Panc1 (cell line): ENCODE measurements at regions not wholly inside any gene's neighbourhood (a gene's known extent, or its start where the extent isn't known, plus 50 kb on each side); places are given as distances from the start of the nearest gene placed in this dataset.

Experiments
- ATAC-seq: fragments of 200-7000 bp; cut with Tn5 transposase; 2 replicates; pipeline ENCODE4 v1.9.1; 2020; ENCODE audit warnings: mild to moderate bottlenecking, moderate library complexity
- BruUV-seq: library from RNA; stranded (reverse); fragments of 400-500 nt; replicated peaks from 2 replicates; lab custom pipeline; 2021; lab: Mats Ljungman, UMichigan
- CTCF ChIA-PET: fragments of 300-600 bp; sonication (Branson Sonifier 250); formaldehyde crosslinking; loops from one replicate; lab custom pipeline; 2022; ENCODE audit warnings: antibody characterized with exemption; lab: Charles Lee
- POLR2A ChIA-PET: fragments of 300-600 bp; sonication (Branson Sonifier 250); formaldehyde crosslinking; loops from one replicate; lab custom pipeline; 2022; ENCODE audit warnings: antibody characterized with exemption; lab: Charles Lee
- DNase-seq: peaks from one replicate; pipeline ENCODE4 v3.0.0-alpha.2; 2010; ENCODE audit warnings: low read depth, low spot score
- H3K27ac ChIP-seq: 2 replicates; pipeline ENCODE4 v1.5.1; 2011; ENCODE audit warnings: mild to moderate bottlenecking, low read length, inconsistent platforms
- H3K27me3 ChIP-seq: fragments of 200-500 bp; sonication (Bioruptor generic); 2 replicates; pipeline ENCODE4 v1.6.0; 2014; ENCODE audit warnings: low read length, inconsistent platforms; ENCODE audit not compliant: control insufficient read depth, insufficient read depth
- H3K36me3 ChIP-seq: fragments of 200-500 bp; sonication (Bioruptor generic); 2 replicates; pipeline ENCODE4 v1.5.1; 2014; ENCODE audit warnings: inconsistent platforms, mild to moderate bottlenecking, low read length, moderate library complexity; ENCODE audit not compliant: control insufficient read depth, insufficient read depth
- H3K4me1 ChIP-seq: 2 replicates; pipeline ENCODE4 v1.5.1; 2011; ENCODE audit warnings: inconsistent platforms, mild to moderate bottlenecking, low read length, moderate library complexity; ENCODE audit not compliant: control insufficient read depth, insufficient read depth
- H3K4me3 ChIP-seq, 2 experiments: 2 replicates each; pipeline ENCODE4 v1.5.1; 2011 to 2012; ENCODE audit warnings: low read depth in 2 of 2, low read length in 2 of 2, mild to moderate bottlenecking in 2 of 2, inconsistent platforms in 1 of 2, moderate library complexity in 1 of 2
- H3K9me3 ChIP-seq: fragments of 200-500 bp; sonication (Bioruptor generic); 2 replicates; pipeline ENCODE4 v1.5.1; 2014; ENCODE audit warnings: low read depth, mild to moderate bottlenecking, inconsistent platforms, low read length, moderate library complexity; ENCODE audit not compliant: control insufficient read depth, insufficient read depth
- POLR2AphosphoS5 ChIP-seq: IDR thresholded peaks from 2 replicates; pipeline ENCODE4 v1.6.1; 2012; ENCODE audit warnings: mild to moderate bottlenecking, low read depth, low read length, moderate library complexity
- SIN3A ChIP-seq: IDR thresholded peaks from 2 replicates; pipeline ENCODE4 v1.6.1; 2012; ENCODE audit warnings: low read depth, mild to moderate bottlenecking, low read length, moderate library complexity, borderline replicate concordance; ENCODE audit not compliant: insufficient read depth
- TCF7L2 ChIP-seq: IDR thresholded peaks from 2 replicates; pipeline ENCODE4 v1.6.1; 2011; ENCODE audit warnings: mild to moderate bottlenecking, low read depth, low read length, inconsistent platforms
- in situ Hi-C: cut with HindIII; loops from 2 replicates; pipeline ENCODE4 v1.10.0; 2016; ENCODE audit warnings: low sequenced_read_pairs, low pct_unique_long_range_greater_than_20kb
- intact Hi-C: fragments of 100-400 bp; cut with micrococcal nuclease; formaldehyde crosslinking; loops from one replicate; pipeline ENCODE4 v1.10.0; 2022; ENCODE audit not compliant: unreplicated experiment
- TF ChIP-seq, protein P1 (sequence below): fragments of 450-650 bp; IDR thresholded peaks from 2 replicates; pipeline ENCODE4 v1.5.1; 2017; ENCODE audit warnings: mild to moderate bottlenecking
- TF ChIP-seq, protein P2 (sequence below), 2 experiments: IDR thresholded peaks; 2 replicates each; pipeline ENCODE4 v1.6.1; 2011 to 2012; ENCODE audit warnings: low read depth in 2 of 2, control low read depth in 1 of 2, low read length in 1 of 2, mild to moderate bottlenecking in 1 of 2, moderate library complexity in 1 of 2; ENCODE audit not compliant: insufficient read depth in 1 of 2

DNA sequence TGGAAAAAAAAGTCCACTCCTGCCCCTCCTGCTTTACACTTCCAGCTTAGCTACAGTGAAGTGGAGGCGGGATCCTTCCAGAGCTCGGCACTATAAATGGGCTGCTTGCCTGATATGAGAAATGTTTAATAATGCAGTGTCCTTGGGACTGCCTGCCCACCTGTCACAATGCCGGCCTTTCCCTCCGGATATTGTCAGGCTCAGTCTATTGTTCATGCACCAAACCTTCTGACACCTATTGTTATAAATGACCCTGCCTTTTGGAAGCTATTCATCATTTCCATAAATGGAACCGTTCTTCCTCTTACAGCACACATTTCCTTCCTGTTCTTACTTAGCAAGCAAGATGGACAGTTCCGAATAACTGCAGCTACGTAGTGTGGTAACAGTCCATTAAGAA, 146.3 kb downstream of the DMAC1 start:
- CTCF ChIA-PET, result no interaction called here
- intact Hi-C loops, result no loop called here

DNA sequence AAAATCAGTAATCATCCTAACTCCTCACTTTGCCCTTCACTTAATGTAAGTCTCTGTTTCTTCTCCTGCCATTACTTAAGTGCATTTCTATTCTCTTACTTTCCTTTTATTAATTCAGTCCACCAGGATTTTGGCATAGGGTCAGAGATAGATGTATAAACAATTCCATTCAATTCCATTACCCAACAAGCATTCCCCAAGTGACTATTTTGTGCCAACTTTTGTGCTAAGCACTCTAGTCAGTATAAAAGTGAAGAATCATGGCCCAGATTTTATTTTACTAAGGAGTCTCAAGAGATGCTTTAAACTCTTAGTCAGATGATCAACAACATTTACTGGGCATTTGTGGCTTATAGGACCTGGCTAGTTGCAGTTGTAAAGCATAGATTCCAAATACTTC, 159.3 kb downstream of the DMAC1 start:
- no peak for DNase-seq
- ATAC-seq, result no peak
- no peak overlapping the region for H3K4me3 ChIP-seq
- no TSS peak for BruUV-seq
- no peaks in the 10 kb centered on the region for H3K9me3 ChIP-seq
- intact Hi-C loops (no loop called here), in situ Hi-C loops (no loop called here)
- TF ChIP-seq POLR2AphosphoS5, result no peak
- no peak for TF ChIP-seq SIN3A
- TF ChIP-seq TCF7L2, result no peak
- TF ChIP-seq, protein P1, sequence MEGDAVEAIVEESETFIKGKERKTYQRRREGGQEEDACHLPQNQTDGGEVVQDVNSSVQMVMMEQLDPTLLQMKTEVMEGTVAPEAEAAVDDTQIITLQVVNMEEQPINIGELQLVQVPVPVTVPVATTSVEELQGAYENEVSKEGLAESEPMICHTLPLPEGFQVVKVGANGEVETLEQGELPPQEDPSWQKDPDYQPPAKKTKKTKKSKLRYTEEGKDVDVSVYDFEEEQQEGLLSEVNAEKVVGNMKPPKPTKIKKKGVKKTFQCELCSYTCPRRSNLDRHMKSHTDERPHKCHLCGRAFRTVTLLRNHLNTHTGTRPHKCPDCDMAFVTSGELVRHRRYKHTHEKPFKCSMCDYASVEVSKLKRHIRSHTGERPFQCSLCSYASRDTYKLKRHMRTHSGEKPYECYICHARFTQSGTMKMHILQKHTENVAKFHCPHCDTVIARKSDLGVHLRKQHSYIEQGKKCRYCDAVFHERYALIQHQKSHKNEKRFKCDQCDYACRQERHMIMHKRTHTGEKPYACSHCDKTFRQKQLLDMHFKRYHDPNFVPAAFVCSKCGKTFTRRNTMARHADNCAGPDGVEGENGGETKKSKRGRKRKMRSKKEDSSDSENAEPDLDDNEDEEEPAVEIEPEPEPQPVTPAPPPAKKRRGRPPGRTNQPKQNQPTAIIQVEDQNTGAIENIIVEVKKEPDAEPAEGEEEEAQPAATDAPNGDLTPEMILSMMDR, result no peak
- TF ChIP-seq, protein P2, sequence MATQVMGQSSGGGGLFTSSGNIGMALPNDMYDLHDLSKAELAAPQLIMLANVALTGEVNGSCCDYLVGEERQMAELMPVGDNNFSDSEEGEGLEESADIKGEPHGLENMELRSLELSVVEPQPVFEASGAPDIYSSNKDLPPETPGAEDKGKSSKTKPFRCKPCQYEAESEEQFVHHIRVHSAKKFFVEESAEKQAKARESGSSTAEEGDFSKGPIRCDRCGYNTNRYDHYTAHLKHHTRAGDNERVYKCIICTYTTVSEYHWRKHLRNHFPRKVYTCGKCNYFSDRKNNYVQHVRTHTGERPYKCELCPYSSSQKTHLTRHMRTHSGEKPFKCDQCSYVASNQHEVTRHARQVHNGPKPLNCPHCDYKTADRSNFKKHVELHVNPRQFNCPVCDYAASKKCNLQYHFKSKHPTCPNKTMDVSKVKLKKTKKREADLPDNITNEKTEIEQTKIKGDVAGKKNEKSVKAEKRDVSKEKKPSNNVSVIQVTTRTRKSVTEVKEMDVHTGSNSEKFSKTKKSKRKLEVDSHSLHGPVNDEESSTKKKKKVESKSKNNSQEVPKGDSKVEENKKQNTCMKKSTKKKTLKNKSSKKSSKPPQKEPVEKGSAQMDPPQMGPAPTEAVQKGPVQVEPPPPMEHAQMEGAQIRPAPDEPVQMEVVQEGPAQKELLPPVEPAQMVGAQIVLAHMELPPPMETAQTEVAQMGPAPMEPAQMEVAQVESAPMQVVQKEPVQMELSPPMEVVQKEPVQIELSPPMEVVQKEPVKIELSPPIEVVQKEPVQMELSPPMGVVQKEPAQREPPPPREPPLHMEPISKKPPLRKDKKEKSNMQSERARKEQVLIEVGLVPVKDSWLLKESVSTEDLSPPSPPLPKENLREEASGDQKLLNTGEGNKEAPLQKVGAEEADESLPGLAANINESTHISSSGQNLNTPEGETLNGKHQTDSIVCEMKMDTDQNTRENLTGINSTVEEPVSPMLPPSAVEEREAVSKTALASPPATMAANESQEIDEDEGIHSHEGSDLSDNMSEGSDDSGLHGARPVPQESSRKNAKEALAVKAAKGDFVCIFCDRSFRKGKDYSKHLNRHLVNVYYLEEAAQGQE (IDR thresholded peaks at IDR 0.05; ENCODE audit: insufficient read depth in 1 of 2, low read depth in 2 of 2, low read length in 1 of 2), result no peak
- H3K27ac ChIP-seq, result no peak overlapping the region
- no peaks in the 10 kb centered on the region for H3K4me1 ChIP-seq
- no peaks in the 10 kb centered on the region for H3K36me3 ChIP-seq
- H3K27me3 ChIP-seq, result no peaks in the 10 kb centered on the region
- ChIA-PET CTCF (no interaction called here), POLR2A (no interaction called here)

More for the DNA sequence above, 146.3 kb downstream of the DMAC1 start:
- Histone ChIP-seq H3K4me1 (no peaks in the 10 kb centered on the region), H3K36me3 (no peaks in the 10 kb centered on the region), H3K27me3 (no peaks in the 10 kb centered on the region), H3K27ac (no peak overlapping the region), H3K9me3 (no peaks in the 10 kb centered on the region), H3K4me3 (no peak overlapping the region)
- DNase-seq (no peak), ATAC-seq (no peak)
- POLR2A ChIA-PET, result no interaction called here
- BruUV-seq, result no TSS peak
- TF ChIP-seq TCF7L2 (no peak), SIN3A (no peak), POLR2AphosphoS5 (no peak)
- TF ChIP-seq, protein P1, result no peak
- TF ChIP-seq, protein P2 (IDR thresholded peaks at IDR 0.05; ENCODE audit: insufficient read depth in 1 of 2, low read depth in 2 of 2, low read length in 1 of 2), result no peak
- in situ Hi-C loops, result no loop called here
